Chondrocyte (in vitro differentiated cells): ENCODE measurements at regions not wholly inside any gene's neighbourhood (a gene's known extent, or its start where the extent isn't known, plus 50 kb on each side); places are given as distances from the start of the nearest gene placed in this dataset.

ENCODE experiments used
- DNase-seq: peaks from one replicate; pipeline ENCODE4 v3.0.0; 2021; ENCODE audit warnings: mixed read lengths, low spot score
- H3K27ac Mint-ChIP-seq: one replicate; pipeline ENCODE4 v1.8.0; 2021; ENCODE audit warnings: mild to moderate bottlenecking, moderate library complexity, mixed read lengths; ENCODE audit not compliant: unreplicated experiment
- H3K27me3 Mint-ChIP-seq: 2 replicates; pipeline ENCODE4 v1.8.0; 2021; ENCODE audit warnings: low read depth, mixed read lengths
- H3K36me3 Mint-ChIP-seq: 2 replicates; pipeline ENCODE4 v1.8.0; 2021; ENCODE audit warnings: low read depth, mixed read lengths
- H3K4me1 Mint-ChIP-seq: 2 replicates; pipeline ENCODE4 v1.8.0; 2021; ENCODE audit warnings: low read depth, mild to moderate bottlenecking, mixed read lengths
- H3K4me3 Mint-ChIP-seq: one replicate; pipeline ENCODE4 v1.8.0; 2021; ENCODE audit warnings: mild to moderate bottlenecking, moderate library complexity, mixed read lengths; ENCODE audit not compliant: unreplicated experiment
- H3K9me3 Mint-ChIP-seq: 2 replicates; pipeline ENCODE4 v1.8.0; 2021; ENCODE audit warnings: low read depth, mixed read lengths
- TF ChIP-seq, protein P1 (sequence below): fragments of 200-600 bp; sonication (generic); IDR thresholded peaks from 2 replicates; pipeline ENCODE4 v1.5.0; 2021; ENCODE audit warnings: antibody characterized with exemption, mild to moderate bottlenecking, moderate library complexity

DNA sequence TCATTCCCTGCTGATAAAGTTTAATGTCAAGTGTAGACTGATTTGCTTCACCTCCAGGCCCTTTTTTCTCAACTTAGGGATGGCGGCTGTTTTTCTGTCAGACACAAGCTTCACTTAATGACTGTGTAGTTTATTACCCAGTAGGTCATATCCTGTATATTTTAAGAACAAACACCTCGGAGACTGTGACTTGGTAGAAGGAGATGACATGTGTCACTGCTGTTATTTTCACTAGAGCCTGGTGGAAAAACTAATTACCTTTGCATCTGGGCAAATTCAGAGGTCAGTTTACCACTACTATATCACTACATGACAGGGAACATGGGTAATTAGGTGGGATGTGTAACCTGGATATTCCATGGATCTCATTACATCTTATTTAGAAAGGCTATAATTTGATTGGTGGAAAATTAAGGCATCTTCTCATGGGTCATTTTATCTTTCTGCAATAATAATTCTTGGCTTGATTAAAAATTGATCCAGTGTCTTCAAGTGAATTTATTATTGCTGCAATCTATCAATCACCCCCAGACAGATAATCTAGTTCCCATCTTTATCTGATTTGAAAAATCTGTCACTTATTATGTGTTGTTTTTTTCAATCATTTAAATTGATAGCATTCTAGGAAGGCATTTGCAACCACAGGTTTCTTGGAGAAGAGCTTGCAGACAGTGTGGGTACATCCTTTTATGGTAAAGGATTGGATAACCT lies 353.8 kb upstream of the SPRED2 start:
- no peak overlapping the region for H3K27ac Mint-ChIP-seq
- H3K9me3 Mint-ChIP-seq = no peaks in the 10 kb centered on the region
- no peaks in the 10 kb centered on the region for H3K4me1 Mint-ChIP-seq
- H3K36me3 Mint-ChIP-seq = no peaks in the 10 kb centered on the region
- TF ChIP-seq, protein P1, sequence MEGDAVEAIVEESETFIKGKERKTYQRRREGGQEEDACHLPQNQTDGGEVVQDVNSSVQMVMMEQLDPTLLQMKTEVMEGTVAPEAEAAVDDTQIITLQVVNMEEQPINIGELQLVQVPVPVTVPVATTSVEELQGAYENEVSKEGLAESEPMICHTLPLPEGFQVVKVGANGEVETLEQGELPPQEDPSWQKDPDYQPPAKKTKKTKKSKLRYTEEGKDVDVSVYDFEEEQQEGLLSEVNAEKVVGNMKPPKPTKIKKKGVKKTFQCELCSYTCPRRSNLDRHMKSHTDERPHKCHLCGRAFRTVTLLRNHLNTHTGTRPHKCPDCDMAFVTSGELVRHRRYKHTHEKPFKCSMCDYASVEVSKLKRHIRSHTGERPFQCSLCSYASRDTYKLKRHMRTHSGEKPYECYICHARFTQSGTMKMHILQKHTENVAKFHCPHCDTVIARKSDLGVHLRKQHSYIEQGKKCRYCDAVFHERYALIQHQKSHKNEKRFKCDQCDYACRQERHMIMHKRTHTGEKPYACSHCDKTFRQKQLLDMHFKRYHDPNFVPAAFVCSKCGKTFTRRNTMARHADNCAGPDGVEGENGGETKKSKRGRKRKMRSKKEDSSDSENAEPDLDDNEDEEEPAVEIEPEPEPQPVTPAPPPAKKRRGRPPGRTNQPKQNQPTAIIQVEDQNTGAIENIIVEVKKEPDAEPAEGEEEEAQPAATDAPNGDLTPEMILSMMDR = no peak
- peaks cover 26% of the 10 kb centered on the region for H3K27me3 Mint-ChIP-seq
- no peak overlapping the region for H3K4me3 Mint-ChIP-seq
- DNase-seq = no peak

DNA sequence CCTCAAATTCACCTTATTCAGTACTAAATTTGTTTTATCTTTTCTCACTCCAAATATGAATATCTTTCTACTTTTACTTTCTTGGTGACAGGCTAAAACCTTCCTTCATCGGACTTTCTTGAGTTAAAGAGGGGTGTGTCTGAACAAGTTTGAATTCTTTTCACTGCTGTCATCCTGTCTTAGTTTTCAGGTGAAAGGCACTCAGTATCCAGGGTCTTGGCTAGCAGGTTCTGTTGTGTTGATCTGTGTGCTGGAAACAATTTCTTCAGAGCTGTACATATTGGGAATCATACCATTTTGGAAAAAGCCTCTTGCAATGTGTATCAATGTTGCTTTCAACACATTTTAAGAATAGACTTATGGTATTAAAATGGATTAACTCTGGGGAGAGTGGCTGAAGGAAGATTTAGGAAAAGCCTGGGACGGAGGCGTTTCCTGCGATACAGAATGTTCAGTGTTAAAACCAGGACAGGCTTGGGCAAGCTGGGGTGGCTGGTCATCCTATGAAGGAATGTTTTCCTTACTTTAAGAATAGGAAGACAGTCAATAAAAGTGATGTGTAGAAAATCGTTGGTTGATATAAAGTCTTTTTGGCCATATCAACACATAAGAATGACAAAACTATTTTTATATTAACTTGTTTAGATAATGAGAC lies 350.7 kb upstream of the SPRED2 start:
- DNase-seq = no peak
- Mint-ChIP-seq H3K27me3 (peaks cover 30% of the 10 kb centered on the region), H3K4me3 (no peak overlapping the region), H3K36me3 (no peaks in the 10 kb centered on the region), H3K4me1 (no peaks in the 10 kb centered on the region), H3K27ac (no peak overlapping the region), H3K9me3 (no peaks in the 10 kb centered on the region)
- TF ChIP-seq, protein P1 = no peak

DNA sequence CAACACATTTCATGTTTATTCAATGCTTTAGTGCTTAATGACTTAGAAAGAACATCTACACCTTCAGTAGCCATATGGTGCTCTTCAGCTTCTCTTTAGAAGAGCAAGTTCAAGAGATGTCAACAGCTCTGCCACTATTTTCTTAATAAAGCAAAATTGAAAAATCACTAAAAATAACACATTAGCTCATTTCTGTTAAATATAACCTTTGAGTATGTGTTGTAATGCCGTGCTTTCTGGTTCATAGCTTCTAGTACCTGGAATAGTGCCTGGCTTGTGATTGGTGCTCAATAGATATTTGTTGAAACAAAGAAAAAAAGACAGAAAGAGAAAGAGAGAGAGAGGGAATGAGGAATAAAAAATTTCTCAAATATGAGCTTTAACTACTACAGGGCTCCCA lies 349.8 kb upstream of the SPRED2 start:
- H3K36me3 Mint-ChIP-seq = no peaks in the 10 kb centered on the region
- DNase-seq = no peak
- H3K4me3 Mint-ChIP-seq = no peak overlapping the region
- H3K4me1 Mint-ChIP-seq = no peaks in the 10 kb centered on the region
- no peak overlapping the region for H3K27ac Mint-ChIP-seq
- peaks cover 28% of the 10 kb centered on the region for H3K27me3 Mint-ChIP-seq
- TF ChIP-seq, protein P1 = no peak
- no peaks in the 10 kb centered on the region for H3K9me3 Mint-ChIP-seq

DNA sequence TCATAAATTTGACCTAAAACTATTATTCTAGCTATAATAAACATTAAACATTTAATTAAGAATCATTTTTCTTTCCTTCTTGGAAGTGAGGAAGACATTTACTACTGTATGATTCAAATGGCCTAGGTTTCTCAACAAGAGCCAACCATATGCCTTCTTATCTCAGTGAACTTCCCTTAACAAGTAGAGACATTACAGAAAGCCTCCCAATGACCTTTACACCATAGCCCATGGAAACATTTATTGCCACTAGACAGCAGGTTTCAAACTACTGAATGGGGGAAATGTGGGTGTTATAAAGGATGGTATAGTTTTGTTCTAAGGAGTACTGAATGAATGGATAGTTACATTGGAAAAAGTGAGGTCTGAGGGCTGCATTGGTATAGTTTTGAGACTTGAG lies 349.4 kb upstream of the SPRED2 start:
- Mint-ChIP-seq H3K9me3 (no peaks in the 10 kb centered on the region), H3K4me1 (no peaks in the 10 kb centered on the region), H3K27ac (no peak overlapping the region), H3K4me3 (no peak overlapping the region), H3K27me3 (peaks cover 28% of the 10 kb centered on the region), H3K36me3 (no peaks in the 10 kb centered on the region)
- DNase-seq = no peak
- TF ChIP-seq, protein P1 = no peak

DNA sequence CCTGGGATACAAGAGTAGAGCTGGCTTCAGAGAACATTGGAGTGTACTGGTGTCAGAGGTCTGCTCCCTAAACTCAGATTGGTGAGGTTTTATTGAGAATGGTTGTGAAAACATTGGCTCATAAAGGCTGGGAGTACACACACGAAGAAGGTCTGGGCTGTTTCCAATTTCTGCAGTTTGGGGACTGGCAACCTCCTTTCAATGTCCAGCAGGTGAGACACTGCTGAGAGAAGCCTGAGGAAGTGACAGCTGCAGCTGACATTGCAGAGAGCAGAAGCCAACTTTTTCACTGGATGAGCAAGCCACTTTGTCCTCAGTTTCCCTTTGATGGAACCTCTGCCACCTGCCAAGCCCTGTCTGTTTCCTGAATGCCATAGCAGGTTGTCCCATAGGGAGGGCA lies 346.6 kb upstream of the SPRED2 start:
- no peaks in the 10 kb centered on the region for H3K4me1 Mint-ChIP-seq
- TF ChIP-seq, protein P1 = no peak
- H3K27me3 Mint-ChIP-seq = peaks cover 27% of the 10 kb centered on the region
- DNase-seq = no peak
- no peak overlapping the region for H3K4me3 Mint-ChIP-seq
- H3K36me3 Mint-ChIP-seq = no peaks in the 10 kb centered on the region
- no peak overlapping the region for H3K27ac Mint-ChIP-seq
- no peaks in the 10 kb centered on the region for H3K9me3 Mint-ChIP-seq
